GM19463 (cell line): ENCODE measurements at regions not wholly inside any gene's neighbourhood (a gene's known extent, or its start where the extent isn't known, plus 50 kb on each side); places are given as distances from the start of the nearest gene placed in this dataset.
A peak's percentile ranks its signal among the peaks of the same experiment; 100 is the strongest.
"Not testable (repeated sequence)": the region's sequence is repeated elsewhere in the genome, so short reads cannot be mapped to it uniquely, and the experiment has no call there.

ENCODE experiments used
- ATAC-seq: cut with Tn5 transposase; IDR thresholded peaks from one replicate; pipeline ENCODE4 v1.9.1; 2021; ENCODE audit warnings: mild to moderate bottlenecking, moderate library complexity; ENCODE audit not compliant: unreplicated experiment

DNA sequence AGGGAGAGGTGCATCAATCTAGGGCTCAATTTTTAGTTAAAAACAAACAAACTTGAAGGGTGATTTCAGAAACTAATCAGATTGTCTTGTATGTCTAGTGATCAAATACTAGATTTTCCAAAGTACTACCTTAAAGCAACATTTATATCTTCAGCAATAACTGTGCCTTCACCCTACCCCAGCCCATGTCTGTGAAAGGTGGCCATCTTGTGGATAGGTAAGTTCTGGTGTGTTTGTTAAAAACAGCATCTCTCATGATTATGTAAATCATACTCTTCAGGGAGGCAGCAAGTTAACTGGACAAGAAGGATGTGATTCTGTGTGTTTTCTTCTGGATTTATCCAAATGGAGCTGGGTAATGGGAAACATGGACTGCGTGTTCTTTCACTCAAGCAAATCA lies 81.4 kb upstream of the ACSL1 start:
- peak; percentile 47 for ATAC-seq

DNA sequence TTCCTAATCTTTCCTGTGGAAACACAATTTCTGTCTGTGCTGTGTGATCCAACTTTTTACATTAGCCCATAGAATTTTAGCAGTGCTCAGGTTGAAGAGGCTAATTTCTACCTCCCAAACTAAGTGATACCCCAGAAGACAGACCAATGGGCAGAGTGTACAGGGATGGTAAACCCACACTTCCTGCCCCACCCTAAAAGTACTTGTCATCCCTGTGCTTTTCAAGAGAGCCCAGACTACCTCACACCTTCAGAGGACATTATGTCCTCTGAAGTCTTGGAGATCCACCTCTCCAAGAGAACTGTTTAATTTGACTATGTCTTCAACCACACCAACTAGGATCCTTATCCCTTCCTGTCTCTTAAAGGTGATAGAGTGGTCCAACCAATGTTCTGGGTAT lies 82.0 kb upstream of the ACSL1 start:
- ATAC-seq, result no peak

DNA sequence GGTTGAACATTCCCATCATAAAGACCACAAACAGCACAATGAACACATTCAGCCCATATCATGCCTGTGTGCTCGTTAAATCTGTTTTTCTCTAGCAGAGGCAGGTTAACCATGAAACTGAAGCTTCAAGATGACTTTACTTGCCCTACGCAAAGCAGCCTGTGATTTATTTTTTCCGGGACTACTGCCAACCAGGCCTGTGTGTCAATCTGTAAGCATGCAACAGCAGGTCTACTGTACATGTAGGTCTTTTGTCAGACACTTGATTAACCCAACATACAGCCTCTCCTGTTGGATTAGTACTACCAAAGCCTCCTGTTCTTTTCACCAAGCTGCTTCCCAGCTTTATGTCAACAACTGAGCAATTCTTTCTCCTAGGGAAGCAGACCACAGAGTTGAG lies 85.5 kb upstream of the ACSL1 start:
- ATAC-seq, result no peak

DNA sequence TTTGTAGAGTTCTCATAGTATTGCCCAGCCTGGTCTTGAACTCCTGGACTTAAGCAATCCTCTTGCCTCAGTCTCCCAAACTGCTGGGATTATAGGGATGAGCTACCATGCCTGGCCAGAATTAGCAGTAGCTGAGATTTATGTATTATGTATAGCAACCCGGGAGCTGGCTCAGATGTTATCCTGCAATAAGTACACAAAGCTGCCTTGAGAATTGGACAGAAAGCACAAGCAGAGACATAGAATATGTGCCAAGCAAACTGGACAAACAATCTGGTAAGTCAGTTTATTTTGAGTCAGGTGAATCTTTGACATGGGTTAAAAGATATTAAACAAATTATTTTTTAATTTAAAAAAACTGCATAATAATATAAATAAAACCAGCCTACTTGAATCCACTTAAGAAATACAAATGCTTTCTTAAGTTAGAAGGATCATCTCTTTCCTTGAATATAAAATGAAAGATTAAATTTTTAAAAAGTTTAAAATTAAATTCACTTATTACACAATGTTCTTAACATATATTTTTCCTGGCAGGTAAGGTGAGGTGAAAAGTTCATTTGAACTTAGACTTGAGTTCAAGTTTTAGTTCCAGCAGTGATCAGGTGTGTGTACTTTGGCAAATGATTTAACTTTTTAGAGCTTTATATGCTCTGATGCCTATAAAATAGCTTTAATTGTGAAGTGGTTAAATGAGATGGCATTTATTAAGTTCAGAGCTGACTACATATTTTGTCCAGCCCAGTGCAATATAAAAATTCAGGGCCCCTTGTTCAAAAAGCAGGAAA lies 87.8 kb upstream of the ACSL1 start:
- ATAC-seq, result no peak

DNA sequence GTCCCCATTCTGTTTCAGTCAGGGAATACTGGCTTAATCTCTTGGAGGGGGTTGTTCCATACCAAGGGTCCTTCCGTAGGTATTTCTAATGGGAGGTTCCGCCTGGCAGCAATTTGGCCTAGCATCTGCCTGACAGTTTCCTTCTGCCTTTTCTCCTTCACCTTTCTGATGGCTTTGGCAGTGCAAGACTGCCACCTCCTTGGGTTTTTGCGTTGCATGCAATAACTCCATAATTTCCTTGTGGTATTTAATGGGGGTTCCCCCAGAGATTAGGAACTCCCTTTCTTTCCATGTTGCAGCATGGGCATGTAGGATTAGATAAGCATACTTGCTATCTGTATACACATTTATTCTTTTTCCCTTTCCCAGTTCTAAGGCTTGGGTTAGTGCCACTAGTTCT lies 93.0 kb upstream of the ACSL1 start:
- ATAC-seq, result not testable (repeated sequence)

DNA sequence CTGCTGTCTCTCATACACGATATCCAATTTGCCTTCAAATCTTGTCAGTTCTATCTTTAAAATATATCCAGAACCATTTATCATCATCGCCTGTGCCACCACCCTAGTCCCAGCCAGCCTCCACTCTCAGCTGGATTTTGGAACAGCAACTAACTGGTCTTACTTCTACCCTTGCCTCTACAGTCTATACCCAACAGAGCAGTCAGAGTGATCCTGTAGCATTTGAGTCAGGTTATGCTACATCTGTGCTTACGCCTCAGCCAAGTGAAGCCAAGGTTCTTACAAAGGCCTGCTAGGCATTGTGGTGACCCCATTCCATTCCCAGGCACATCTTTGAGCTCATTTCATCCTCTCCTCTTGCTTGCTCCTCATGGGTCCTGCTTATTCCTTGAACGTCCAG lies 95.7 kb upstream of the ACSL1 start:
- ATAC-seq, result no peak

DNA sequence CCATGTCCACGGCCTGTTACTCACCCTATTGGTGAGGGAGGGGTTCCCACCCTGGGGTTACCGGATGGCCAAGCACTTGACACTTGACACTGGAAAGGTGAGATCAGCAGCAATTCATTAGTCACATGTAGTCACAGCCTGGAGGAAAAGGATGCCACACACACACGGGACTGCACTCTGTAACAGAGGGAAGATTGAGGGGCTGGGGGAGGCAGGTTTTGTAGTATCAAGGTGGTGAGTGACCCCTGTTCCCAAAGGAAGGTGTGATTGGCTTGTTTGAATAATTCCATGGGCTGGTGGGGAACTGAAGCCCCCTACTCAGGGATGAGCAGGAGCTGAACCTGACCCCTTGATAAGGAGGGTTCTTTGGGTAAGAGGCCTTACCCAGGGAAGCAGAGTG lies 96.0 kb upstream of the HELT start:
- no peak for ATAC-seq

DNA sequence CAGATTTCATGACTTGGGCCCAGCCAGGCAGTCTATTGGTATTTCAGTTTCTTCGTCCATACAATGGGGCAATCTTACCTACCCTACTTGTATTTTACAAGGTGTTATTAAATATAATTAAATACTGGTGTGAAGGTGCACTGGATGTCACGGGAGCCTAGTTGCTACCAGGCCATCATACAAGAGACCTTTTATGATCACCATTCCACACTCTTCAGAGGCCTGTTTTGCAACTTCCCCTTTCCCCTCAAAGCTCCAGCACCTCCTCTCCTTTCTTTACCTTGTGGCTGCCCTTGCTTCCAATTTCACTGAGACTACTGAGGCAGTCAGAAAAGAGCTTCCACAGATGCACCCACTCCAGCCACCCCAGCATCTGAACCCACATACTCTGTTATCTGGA lies 93.8 kb upstream of the HELT start:
- ATAC-seq, result no peak

DNA sequence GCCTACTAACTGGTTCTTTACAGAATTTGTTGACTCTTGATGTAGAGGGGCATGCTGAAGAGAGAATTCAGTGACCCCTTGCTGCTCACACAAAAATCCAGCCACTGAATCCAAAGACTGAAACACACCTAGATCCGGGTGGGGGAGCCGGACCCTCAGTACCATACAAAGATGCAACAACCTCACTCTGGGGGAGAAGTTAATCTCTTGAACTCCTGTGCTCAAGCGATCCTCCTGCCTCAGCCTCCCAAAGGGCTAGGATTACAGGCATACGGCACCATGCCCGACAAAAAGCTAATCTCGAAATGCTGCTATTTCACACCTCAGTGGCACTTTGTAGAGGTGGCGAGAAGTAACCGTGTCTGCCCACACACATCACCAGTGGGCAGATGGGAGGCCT lies 88.8 kb upstream of the HELT start:
- ATAC-seq, result no peak

DNA sequence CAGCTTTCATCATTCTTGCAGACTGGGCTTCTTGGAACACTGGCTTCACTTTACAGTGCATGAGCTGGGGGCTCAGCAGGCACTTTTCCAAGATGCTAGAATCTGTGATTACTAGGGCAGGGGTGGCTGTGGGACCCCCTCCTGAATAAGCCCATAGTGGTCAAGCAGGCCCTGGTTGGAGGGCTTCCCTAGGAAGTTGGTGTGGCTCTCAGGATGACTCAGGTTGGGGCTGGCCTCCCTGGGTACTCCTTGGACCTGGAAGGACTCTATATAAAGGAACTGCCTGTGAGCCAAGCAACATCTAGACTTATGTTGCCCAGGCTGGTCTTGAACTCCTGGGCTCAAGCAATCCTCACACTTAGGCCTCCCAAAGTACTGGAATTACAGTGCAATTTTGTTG lies 88.3 kb upstream of the HELT start:
- no peak for ATAC-seq

DNA sequence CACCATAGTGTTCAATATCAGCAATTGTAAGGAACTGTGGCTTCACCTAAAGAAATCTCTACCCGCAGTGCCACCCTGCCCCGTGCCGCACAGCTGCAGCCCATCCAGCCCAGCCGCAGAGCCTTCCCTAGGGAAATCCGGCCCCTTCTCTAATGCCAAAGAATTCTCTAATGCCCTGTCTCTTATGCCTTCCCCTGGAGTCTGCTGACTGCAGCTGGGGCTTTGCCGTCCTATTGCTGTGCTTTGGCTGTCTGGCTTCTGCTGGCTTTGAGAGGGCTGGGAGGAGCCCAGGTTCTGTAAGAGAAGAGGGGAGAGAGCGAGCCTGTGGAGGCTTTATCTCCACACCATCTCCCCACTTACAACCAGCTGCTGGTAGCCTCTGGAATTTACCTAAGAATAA lies 85.9 kb upstream of the HELT start:
- ATAC-seq, result no peak

DNA sequence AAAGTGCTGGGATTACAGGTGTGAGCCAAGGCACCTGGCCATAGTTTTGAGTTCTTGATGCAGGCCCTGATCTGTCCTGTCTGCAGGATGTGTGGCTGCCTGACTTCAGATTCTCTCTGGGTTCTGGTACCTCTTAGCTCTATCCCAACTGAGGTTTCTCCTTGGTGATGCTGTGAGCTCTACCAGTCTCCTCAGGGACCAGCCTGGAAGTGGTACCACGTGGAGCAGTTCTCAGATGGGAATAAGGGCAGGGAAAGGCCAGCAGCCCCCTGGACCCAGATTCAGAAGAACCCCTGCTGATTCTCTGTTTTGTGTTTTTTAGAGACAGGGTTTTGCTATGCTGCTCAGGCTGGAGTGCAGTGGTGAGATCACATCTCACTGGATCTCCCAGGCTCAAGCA lies 85.0 kb upstream of the HELT start:
- ATAC-seq, result no peak

DNA sequence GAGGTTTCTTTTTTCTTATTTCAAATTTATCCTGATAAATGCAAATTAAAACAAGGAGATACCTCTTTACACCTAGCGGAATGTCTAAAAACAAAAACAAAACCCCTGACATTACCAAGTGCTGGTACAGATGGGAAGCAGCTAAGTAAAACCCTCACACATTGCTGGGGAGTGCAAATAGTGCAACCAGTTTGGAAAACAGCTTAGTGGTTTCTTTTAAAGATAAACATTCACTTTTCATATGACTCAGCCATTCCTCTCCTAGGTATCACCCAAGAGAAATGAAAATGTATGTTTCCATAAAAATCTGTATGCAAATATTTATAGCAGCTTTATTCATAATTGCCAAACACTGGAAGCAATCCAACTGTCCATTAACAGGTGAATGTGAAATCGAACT lies 84.1 kb upstream of the HELT start:
- ATAC-seq, result no peak

DNA sequence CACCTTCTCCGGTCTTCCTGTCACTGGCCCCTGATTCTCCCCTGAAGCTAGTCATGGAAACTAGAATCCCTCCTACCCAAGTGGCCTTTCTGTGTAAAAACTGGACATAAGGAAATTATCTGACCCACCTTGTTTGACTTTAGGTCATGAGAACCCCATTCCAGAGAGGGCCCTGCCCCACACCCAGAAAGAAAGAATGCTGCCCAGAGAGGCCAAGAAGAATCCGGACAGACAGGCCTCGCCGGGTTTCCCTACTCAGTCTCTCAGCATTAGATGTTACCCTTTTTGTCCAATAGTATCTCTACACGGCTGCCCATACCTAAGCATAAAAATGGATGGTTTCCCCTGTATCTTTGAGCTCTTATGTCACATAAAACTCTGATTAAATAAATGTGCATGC lies 83.3 kb upstream of the HELT start:
- no peak for ATAC-seq

DNA sequence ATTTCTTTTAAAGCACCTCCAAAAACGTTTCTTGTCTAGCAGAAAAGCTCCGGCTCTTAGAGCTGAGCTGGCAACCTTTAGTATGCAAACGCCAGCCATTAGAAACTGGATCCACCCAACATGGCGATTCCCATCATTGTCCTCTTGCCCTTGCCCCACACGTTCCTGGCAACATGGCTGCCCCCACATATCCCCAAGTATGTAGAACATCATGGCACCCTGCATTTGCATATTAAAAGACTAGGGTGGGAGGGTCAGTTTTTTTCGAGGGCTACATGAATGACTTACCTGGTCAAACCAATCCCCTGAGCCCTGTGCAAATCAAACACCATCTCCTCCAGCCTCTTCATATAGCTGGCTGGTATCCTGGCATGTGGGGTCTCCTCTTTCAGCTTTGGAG lies 82.2 kb upstream of the HELT start:
- ATAC-seq, result no peak

DNA sequence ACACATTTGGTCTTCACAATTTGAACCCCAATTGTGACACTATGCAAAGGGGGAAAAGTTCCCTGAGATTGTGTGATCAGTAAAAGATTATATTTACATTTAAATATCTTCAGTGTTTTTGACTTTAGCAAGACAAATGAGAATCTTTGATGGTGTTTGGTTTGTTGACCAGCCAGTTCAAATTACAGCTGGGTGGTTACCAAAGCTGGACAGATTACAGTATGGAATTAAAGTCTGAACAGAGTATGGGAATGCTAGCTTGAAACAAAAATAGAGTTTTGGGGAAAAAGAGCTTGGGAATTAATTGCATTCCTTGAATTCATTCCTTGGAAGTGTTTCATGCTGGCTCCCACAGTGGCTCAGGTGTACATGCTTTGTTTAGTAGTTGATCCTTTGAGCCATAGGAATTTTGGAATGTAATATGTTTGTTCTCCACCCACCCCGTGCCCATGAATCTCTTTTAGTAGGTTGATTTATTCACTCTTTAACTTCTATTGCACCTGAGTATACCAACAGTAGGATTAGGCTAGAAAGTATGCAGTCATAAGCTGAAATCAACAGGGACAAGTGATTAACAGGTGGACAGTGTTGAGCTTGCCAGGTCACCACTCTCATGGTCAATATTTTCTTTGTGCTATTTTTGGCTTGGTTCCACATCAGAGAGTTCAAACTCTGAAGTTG lies 81.1 kb upstream of the HELT start:
- ATAC-seq, result no peak

DNA sequence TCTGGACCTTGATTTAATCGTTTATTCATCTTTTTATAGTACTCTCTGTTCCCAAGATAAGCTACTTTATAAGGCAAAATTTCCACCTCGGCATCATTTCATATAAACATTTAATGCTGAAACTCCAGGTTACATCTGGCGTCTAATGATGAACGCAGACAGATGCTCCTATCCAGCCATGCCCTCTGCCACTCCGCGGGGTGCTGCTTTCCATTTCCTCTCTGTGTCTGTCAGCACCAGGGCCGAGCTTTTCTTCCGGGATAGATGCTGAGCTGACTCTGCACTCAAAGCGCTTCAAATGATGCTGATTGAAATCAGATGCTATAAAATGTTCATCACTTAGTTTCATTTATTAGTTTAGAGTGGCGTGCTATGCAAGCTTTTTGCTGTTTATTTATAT lies 80.5 kb upstream of the HELT start:
- ATAC-seq, result no peak

DNA sequence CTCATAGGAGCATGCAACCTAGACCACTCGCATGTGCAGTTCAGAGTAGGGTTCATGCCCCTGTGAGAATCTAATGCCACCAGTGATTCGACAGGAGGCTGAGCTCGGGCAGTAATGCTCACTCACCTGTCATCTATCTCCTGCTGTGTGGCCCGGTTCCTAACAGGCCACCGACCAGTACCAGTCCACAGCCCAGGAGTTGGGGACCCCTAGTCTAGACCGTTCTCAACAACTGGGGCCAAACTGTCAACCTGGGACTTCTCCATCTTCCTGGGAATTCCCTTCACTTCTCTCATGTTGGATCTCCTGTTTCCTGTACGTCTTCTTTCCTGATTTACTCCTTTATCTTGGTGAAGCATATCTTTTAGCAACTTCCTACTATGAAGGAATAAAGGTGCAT lies 79.4 kb upstream of the HELT start:
- ATAC-seq, result no peak

DNA sequence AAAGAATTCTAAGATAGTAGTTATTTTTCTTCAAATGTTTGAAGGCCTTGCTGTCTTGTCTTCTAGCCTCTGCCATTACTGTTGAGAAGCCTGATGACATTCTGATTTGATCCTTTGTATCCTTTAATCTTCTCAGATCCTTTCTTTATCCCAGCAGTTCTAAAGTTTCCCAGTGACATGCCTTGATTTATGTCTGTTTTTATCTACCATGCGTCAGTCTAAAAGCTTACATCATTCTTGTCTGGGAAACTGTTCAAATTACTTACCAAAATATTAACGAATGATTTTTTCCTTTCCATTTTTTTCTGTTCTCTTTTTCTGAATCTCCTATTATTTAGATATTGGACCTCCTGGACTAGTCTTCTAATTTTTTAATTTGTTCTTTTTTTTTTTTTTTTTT lies 78.3 kb upstream of the HELT start:
- ATAC-seq, result no peak

DNA sequence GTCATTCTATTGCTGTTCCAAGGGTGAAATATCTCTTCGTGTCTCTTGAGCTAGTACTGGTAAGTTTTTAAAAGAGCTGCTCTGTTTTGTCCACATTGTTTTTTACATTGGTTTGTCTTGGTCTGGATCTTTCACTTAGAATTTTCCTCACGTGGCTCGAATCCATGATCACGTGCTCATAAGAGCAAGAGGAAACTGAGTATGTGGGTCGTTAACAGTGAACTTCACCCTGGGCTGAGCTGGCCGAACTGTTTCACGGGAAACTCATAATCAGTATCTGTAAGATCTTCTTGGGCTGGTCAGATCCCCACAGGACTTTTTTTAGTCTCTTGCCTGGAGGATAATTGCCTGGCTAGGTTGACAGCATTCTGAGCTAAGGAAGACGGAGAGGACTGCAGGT lies 77.8 kb upstream of the HELT start:
- no peak for ATAC-seq

DNA sequence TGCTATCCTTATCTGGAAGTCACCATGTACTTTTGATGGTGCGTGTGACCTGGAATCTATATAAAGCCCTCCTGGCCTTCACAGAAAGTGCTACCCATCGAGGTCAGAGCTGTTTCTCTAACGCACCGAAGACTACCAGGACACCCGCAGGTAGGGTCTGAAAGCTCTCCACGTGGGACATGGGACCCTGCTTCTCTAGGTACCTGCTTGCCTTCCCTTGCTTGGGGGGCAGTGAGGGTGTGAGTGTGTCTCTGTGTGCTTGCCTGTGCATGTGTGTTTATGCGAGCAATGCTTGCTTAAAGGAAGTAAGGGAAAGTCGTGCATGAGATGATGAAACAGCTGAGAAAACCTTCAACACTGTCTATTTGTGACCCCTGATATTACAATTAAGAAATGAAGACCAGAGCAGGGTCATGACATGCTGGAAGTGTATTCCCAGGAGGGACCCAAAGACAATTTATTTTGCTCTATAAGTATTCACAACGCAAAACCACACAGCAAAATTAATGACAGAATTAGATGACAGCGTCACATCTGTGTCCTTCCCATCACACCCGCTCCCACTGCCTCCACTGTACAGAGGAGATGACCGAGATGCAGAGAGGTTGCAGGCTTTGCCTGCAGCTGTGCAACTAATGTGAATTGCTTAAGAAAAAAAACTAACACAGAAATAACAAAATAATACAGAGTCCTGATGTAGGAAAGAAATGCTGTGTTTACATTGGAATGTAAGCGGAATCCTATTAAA lies 76.4 kb upstream of the HELT start:
- ATAC-seq, result no peak
